ENCODE measurements at regions not wholly inside any gene's neighbourhood (a gene's known extent, or its start where the extent isn't known, plus 50 kb on each side); places are given as distances from the start of the nearest gene placed in this dataset.
"Not testable (repeated sequence)": the region's sequence is repeated elsewhere in the genome, so short reads cannot be mapped to it uniquely, and the experiment has no call there.

- DNase-seq (ENCODE audit: low read depth) = no peak
These were observed 462.5 kb downstream of the KLF12 start for GRCh38 chr13:73671732-73672131.

- DNase-seq (ENCODE audit: low read depth) = no peak
These were observed 463.2 kb downstream of the KLF12 start for GRCh38 chr13:73671011-73671410.

GRCh38 chr13:73667756-73668155 lies 466.4 kb downstream of the KLF12 start:
- DNase-seq (ENCODE audit: low read depth) = no peak

- DNase-seq (ENCODE audit: low read depth) = no peak
These were observed 468.9 kb downstream of the KLF12 start for GRCh38 chr13:73665261-73665660.

- DNase-seq (ENCODE audit: low read depth) = no peak
These were observed 469.4 kb downstream of the KLF12 start for GRCh38 chr13:73664851-73665250.

- no peak for DNase-seq (ENCODE audit: low read depth)
These were observed 471.4 kb downstream of the KLF12 start for GRCh38 chr13:73662833-73663232.

GRCh38 chr13:73661687-73662425 lies 472.3 kb downstream of the KLF12 start:
- DNase-seq (ENCODE audit: low read depth) = no peak

GRCh38 chr13:73661066-73661465 lies 473.1 kb downstream of the KLF12 start:
- no peak for DNase-seq (ENCODE audit: low read depth)

- no peak for DNase-seq (ENCODE audit: low read depth)
These were observed 475.6 kb downstream of the KLF12 start for GRCh38 chr13:73658639-73659038.

- DNase-seq (ENCODE audit: low read depth) = no peak
These were observed 476.2 kb downstream of the KLF12 start for GRCh38 chr13:73657821-73658540.

GRCh38 chr13:73656863-73657262 lies 477.3 kb downstream of the KLF12 start:
- DNase-seq (ENCODE audit: low read depth) = no peak

GRCh38 chr13:73653688-73654087 lies 480.5 kb downstream of the KLF12 start:
- no peak for DNase-seq (ENCODE audit: low read depth)

GRCh38 chr13:73647417-73647816 lies 486.8 kb downstream of the KLF12 start:
- DNase-seq (ENCODE audit: low read depth) = no peak

- not testable (repeated sequence) for DNase-seq (ENCODE audit: low read depth)
These were observed 493.6 kb downstream of the KLF12 start for GRCh38 chr13:73640476-73641179.

GRCh38 chr13:73635166-73635787 lies 498.9 kb downstream of the KLF12 start:
- no peak for DNase-seq (ENCODE audit: low read depth)

- DNase-seq (ENCODE audit: low read depth) = no peak
These were observed 500.3 kb downstream of the KLF12 start for GRCh38 chr13:73633817-73634460.

- DNase-seq (ENCODE audit: low read depth) = no peak
These were observed 502.8 kb downstream of the KLF12 start for GRCh38 chr13:73631411-73631810.

GRCh38 chr13:73625562-73626339 lies 508.5 kb downstream of the KLF12 start:
- no peak for DNase-seq (ENCODE audit: low read depth)

- no peak for DNase-seq (ENCODE audit: low read depth)
These were observed 510.9 kb downstream of the KLF12 start for GRCh38 chr13:73623281-73623680.

- DNase-seq (ENCODE audit: low read depth) = no peak
These were observed 511.8 kb downstream of the KLF12 start for GRCh38 chr13:73622381-73622780.

GRCh38 chr13:73618275-73618865 lies 515.8 kb downstream of the KLF12 start:
- no peak for DNase-seq (ENCODE audit: low read depth)
